WTC11 (cell line): ENCODE measurements at regions not wholly inside any gene's neighbourhood (a gene's known extent, or its start where the extent isn't known, plus 50 kb on each side); places are given as distances from the start of the nearest gene placed in this dataset.

Source experiments
- ATAC-seq: fragments of 200-7000 bp; cut with Tn5 transposase; 2 replicates; pipeline ENCODE4 v1.10.0; 2021; ENCODE audit warnings: mild to moderate bottlenecking, moderate library complexity
- CTCF ChIA-PET: fragments of 300-600 bp; sonication (Branson Sonifier 250); formaldehyde crosslinking; loops from one replicate; lab custom pipeline; 2021; ENCODE audit warnings: antibody characterized with exemption; lab: Charles Lee
- POLR2A ChIA-PET: fragments of 350-600 bp; sonication (Branson Sonifier 250); formaldehyde crosslinking; loops from one replicate; lab custom pipeline; 2021; ENCODE audit warnings: antibody characterized with exemption; lab: Charles Lee
- DNase-seq: peaks from one replicate; pipeline ENCODE4 v3.0.0; 2021; ENCODE audit warnings: low spot score
- H3K27ac Mint-ChIP-seq: 2 replicates; pipeline ENCODE4 v1.8.0; 2021; ENCODE audit warnings: mixed read lengths
- H3K27me3 Mint-ChIP-seq: 2 replicates; pipeline ENCODE4 v1.8.0; 2021; ENCODE audit warnings: low read depth, mild to moderate bottlenecking, moderate library complexity, mixed read lengths
- H3K36me3 Mint-ChIP-seq: 2 replicates; pipeline ENCODE4 v1.8.0; 2021; ENCODE audit warnings: mixed read lengths
- H3K4me1 Mint-ChIP-seq: 2 replicates; pipeline ENCODE4 v1.8.0; 2022; ENCODE audit warnings: mixed read lengths
- H3K4me3 Mint-ChIP-seq: 2 replicates; pipeline ENCODE4 v1.8.0; 2021; ENCODE audit warnings: mild to moderate bottlenecking, moderate library complexity, mixed read lengths
- H3K9me3 Mint-ChIP-seq: 2 replicates; pipeline ENCODE4 v1.8.0; 2021; ENCODE audit warnings: mixed read lengths
- CBFB ChIP-seq: sonication (generic); formaldehyde crosslinking; IDR thresholded peaks from 2 replicates; pipeline ENCODE4 v1.8.1; 2022; ENCODE audit warnings: mild to moderate bottlenecking, low read depth, missing genetic modification reagents
- CREM ChIP-seq: sonication (generic); formaldehyde crosslinking; IDR thresholded peaks from 2 replicates; pipeline ENCODE4 v1.8.1; 2022; ENCODE audit warnings: mild to moderate bottlenecking, missing genetic modification reagents, moderate library complexity
- GABPB1 ChIP-seq: sonication (generic); formaldehyde crosslinking; IDR thresholded peaks from 2 replicates; pipeline ENCODE4 v1.8.1; 2023; ENCODE audit warnings: mild to moderate bottlenecking, missing genetic modification reagents
- HMGA2 ChIP-seq: fragments of 250-450 bp; sonication (Bioruptor Pico); IDR thresholded peaks from 2 replicates; pipeline ENCODE4 v1.4.0; 2021; ENCODE audit warnings: mild to moderate bottlenecking, moderate library complexity
- IRF2 ChIP-seq: sonication (generic); formaldehyde crosslinking; IDR thresholded peaks from 2 replicates; pipeline ENCODE4 v1.8.0; 2022; ENCODE audit warnings: low read depth, missing genetic modification reagents, borderline replicate concordance
- KAT7 ChIP-seq: sonication (generic); formaldehyde crosslinking; IDR thresholded peaks from 2 replicates; pipeline ENCODE4 v1.8.1; 2023; ENCODE audit warnings: missing genetic modification reagents, mild to moderate bottlenecking, borderline replicate concordance
- MXD4 ChIP-seq: fragments of 250-450 bp; sonication (Bioruptor Pico); IDR thresholded peaks from 2 replicates; pipeline ENCODE4 v1.8.0; 2021; ENCODE audit warnings: mild to moderate bottlenecking, moderate library complexity, borderline replicate concordance
- MYBL2 ChIP-seq: sonication (generic); formaldehyde crosslinking; IDR thresholded peaks from 2 replicates; pipeline ENCODE4 v1.8.1; 2023; ENCODE audit warnings: mild to moderate bottlenecking, moderate library complexity, missing genetic modification reagents
- NFE2L1 ChIP-seq: sonication (generic); formaldehyde crosslinking; IDR thresholded peaks from 2 replicates; pipeline ENCODE4 v1.8.1; 2023; ENCODE audit warnings: missing genetic modification reagents
- SOX15 ChIP-seq: fragments of 250-450 bp; sonication (Bioruptor Pico); IDR thresholded peaks from 2 replicates; pipeline ENCODE4 v1.9.0; 2021; ENCODE audit warnings: mild to moderate bottlenecking
- SP1 ChIP-seq: sonication (generic); formaldehyde crosslinking; conservative IDR thresholded peaks from 2 replicates; pipeline ENCODE4 v1.8.1; 2022; ENCODE audit warnings: missing genetic modification reagents
- TCF7 ChIP-seq: sonication (generic); formaldehyde crosslinking; IDR thresholded peaks from 2 replicates; pipeline ENCODE4 v1.8.0; 2022; ENCODE audit warnings: mild to moderate bottlenecking, low read depth, missing genetic modification reagents, moderate library complexity
- TEAD4 ChIP-seq: sonication (generic); formaldehyde crosslinking; IDR thresholded peaks from 2 replicates; pipeline ENCODE4 v1.8.0; 2022; ENCODE audit warnings: mild to moderate bottlenecking, missing genetic modification reagents
- TP53 ChIP-seq: sonication (generic); formaldehyde crosslinking; IDR thresholded peaks from 2 replicates; pipeline ENCODE4 v1.8.1; 2023; ENCODE audit warnings: mild to moderate bottlenecking, missing genetic modification reagents
- ZNF138 ChIP-seq: sonication (generic); formaldehyde crosslinking; conservative IDR thresholded peaks from 2 replicates; pipeline ENCODE4 v1.8.1; 2022; ENCODE audit warnings: mild to moderate bottlenecking, moderate library complexity, missing genetic modification reagents
- TF ChIP-seq, protein P1 (sequence below): fragments of 250-450 bp; sonication (Bioruptor Pico); IDR thresholded peaks from 2 replicates; pipeline ENCODE4 v1.8.0; 2021; ENCODE audit warnings: mild to moderate bottlenecking
- TF ChIP-seq, protein P2 (sequence below): sonication (generic); formaldehyde crosslinking; conservative IDR thresholded peaks from 2 replicates; pipeline ENCODE4 v1.8.1; 2023; ENCODE audit warnings: mild to moderate bottlenecking, low read depth, missing genetic modification reagents, moderate library complexity
- TF ChIP-seq, protein P3 (sequence below): sonication (generic); formaldehyde crosslinking; IDR thresholded peaks from 2 replicates; pipeline ENCODE4 v1.8.1; 2022; ENCODE audit warnings: low read depth, mild to moderate bottlenecking, moderate library complexity, missing genetic modification reagents, borderline replicate concordance
- TF ChIP-seq, protein P4 (sequence below): sonication (generic); formaldehyde crosslinking; IDR thresholded peaks from 2 replicates; pipeline ENCODE4 v1.8.0; 2022; ENCODE audit warnings: mild to moderate bottlenecking, missing genetic modification reagents
- TF ChIP-seq, protein P5 (sequence below): sonication (generic); formaldehyde crosslinking; IDR thresholded peaks from 2 replicates; pipeline ENCODE4 v1.8.0; 2023; ENCODE audit warnings: mild to moderate bottlenecking, missing genetic modification reagents
- TF ChIP-seq, protein P6 (sequence below): sonication (generic); formaldehyde crosslinking; IDR thresholded peaks from 2 replicates; pipeline ENCODE4 v1.8.1; 2022; ENCODE audit warnings: mild to moderate bottlenecking, moderate library complexity, missing genetic modification reagents

DNA sequence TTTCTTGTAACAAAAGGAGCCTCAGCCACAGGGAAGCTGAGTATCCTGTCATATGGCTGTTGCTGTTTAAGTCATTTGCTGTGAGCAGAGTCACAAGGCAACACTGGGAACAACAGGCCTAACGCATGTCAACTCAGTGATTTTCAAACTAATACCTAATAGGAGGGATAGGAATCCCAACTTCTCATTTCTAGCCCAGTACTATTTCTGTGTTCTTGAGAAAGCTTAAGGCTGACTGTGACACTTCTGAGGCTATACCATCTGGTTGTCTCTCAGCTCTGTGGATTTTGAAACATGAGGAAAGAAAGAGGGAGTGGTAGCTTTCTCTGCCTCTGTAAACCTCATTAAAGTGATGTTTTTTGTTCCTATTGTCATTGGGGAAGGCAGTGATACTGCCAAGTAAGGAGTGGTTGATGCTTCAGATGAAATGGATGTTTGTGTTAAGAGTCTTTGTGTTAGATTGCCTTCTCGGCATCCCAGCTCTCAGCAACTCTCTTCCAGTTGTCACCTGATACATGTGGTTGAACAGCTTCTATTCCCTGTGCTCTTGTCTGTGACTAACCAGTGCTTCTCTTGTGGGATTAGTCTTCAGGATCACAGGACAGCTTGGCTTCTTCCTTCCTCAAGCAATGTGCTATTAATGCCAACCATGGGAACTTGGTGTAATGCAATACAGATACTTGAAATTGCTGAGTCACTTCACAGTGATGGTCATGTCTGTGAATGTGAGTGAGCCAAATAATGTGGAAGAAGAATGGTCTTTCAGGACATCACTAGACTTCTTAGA is 166.8 kb upstream of the IVNS1ABP start:
- POLR2A ChIA-PET: no interaction called here

DNA sequence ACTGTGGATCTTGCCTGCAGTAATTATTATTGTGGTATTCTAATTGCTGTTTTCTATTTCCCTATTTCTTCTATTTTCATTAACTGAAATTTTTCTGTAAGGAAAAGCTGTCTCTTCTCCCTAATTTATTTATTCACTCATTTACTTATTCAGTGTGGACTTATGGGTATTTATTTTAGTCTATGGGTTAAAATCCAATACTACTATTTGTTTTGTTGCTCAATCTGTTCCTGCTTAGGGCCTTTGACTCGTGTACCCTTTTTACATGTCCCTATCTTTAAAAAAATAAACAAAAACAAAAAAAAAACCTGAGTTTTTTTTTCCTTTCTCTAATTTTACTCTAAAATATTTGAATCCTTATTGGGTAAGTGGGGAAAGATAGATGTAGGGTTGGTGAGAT is 166.2 kb upstream of the IVNS1ABP start:
- POLR2A ChIA-PET: no interaction called here

More for the DNA sequence above, 166.8 kb upstream of the IVNS1ABP start:
- Mint-ChIP-seq H3K36me3 (no peaks in the 10 kb centered on the region), H3K4me3 (no peak overlapping the region), H3K27ac (peak overlapping the region; percentile 8; the same call in 1 of the 2 replicates), H3K27me3 (peaks cover 2% of the 10 kb centered on the region; the same call in 1 of the 2 replicates), H3K4me1 (peaks cover 23% of the 10 kb centered on the region), H3K9me3 (peaks cover 19% of the 10 kb centered on the region)
- CTCF ChIA-PET: interaction anchor here (1.3 kb wide), 1 partner anchor 112 kb away, joined by 5 read pairs; no protein-coding TSS in a partner anchor
- no peak for DNase-seq
- TF ChIP-seq NFE2L1 (CRISPR knock-in tag): peak; percentile 53; the same call in 1 of the 2 replicates
- TF ChIP-seq, protein P1, sequence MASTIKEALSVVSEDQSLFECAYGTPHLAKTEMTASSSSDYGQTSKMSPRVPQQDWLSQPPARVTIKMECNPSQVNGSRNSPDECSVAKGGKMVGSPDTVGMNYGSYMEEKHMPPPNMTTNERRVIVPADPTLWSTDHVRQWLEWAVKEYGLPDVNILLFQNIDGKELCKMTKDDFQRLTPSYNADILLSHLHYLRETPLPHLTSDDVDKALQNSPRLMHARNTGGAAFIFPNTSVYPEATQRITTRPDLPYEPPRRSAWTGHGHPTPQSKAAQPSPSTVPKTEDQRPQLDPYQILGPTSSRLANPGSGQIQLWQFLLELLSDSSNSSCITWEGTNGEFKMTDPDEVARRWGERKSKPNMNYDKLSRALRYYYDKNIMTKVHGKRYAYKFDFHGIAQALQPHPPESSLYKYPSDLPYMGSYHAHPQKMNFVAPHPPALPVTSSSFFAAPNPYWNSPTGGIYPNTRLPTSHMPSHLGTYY: no peak
- TF ChIP-seq SP1 (CRISPR knock-in tag): no peak
- ATAC-seq: peak; percentile 49

DNA sequence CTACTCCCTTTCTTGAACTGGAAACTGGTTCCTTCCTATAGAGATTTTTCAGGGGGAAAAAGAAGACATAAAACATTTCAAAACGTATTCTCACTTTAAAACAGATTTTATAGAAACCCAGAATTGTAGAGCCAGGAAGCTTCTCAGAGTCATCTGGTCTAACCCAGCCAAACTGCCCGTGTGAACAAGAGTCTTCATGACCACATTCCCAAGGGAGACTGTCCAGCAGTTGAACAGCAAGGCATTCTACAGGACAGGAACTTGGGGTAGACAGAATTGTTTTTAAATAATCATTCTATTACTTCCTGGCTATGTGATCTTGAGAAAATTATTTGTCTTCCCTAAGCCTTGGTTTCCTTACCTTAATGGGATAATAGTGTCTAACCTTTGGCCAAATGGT is 163.5 kb upstream of the IVNS1ABP start:
- Mint-ChIP-seq H3K36me3 (no peaks in the 10 kb centered on the region), H3K9me3 (peaks cover 9% of the 10 kb centered on the region)
- CTCF ChIA-PET: no interaction called here
- TF ChIP-seq ZNF138 (no peak), TCF7 (no peak), HMGA2 (CRISPR knock-in tag) (no peak), CBFB (CRISPR knock-in tag) (no peak), MYBL2 (no peak), TEAD4 (CRISPR knock-in tag) (no peak), TP53 (no peak), GABPB1 (CRISPR knock-in tag) (no peak), KAT7 (CRISPR knock-in tag) (no peak), MXD4 (CRISPR knock-in tag) (no peak)
- TF ChIP-seq, protein P2, sequence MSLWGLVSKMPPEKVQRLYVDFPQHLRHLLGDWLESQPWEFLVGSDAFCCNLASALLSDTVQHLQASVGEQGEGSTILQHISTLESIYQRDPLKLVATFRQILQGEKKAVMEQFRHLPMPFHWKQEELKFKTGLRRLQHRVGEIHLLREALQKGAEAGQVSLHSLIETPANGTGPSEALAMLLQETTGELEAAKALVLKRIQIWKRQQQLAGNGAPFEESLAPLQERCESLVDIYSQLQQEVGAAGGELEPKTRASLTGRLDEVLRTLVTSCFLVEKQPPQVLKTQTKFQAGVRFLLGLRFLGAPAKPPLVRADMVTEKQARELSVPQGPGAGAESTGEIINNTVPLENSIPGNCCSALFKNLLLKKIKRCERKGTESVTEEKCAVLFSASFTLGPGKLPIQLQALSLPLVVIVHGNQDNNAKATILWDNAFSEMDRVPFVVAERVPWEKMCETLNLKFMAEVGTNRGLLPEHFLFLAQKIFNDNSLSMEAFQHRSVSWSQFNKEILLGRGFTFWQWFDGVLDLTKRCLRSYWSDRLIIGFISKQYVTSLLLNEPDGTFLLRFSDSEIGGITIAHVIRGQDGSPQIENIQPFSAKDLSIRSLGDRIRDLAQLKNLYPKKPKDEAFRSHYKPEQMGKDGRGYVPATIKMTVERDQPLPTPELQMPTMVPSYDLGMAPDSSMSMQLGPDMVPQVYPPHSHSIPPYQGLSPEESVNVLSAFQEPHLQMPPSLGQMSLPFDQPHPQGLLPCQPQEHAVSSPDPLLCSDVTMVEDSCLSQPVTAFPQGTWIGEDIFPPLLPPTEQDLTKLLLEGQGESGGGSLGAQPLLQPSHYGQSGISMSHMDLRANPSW: no peak
- TF ChIP-seq, protein P3, sequence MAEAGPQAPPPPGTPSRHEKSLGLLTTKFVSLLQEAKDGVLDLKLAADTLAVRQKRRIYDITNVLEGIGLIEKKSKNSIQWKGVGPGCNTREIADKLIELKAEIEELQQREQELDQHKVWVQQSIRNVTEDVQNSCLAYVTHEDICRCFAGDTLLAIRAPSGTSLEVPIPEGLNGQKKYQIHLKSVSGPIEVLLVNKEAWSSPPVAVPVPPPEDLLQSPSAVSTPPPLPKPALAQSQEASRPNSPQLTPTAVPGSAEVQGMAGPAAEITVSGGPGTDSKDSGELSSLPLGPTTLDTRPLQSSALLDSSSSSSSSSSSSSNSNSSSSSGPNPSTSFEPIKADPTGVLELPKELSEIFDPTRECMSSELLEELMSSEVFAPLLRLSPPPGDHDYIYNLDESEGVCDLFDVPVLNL (CRISPR knock-in tag): no peak
- TF ChIP-seq, protein P4, sequence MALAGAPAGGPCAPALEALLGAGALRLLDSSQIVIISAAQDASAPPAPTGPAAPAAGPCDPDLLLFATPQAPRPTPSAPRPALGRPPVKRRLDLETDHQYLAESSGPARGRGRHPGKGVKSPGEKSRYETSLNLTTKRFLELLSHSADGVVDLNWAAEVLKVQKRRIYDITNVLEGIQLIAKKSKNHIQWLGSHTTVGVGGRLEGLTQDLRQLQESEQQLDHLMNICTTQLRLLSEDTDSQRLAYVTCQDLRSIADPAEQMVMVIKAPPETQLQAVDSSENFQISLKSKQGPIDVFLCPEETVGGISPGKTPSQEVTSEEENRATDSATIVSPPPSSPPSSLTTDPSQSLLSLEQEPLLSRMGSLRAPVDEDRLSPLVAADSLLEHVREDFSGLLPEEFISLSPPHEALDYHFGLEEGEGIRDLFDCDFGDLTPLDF (CRISPR knock-in tag): no peak

More for the DNA sequence above, 166.2 kb upstream of the IVNS1ABP start:
- Mint-ChIP-seq H3K27ac (no peak overlapping the region), H3K36me3 (no peaks in the 10 kb centered on the region), H3K27me3 (peaks cover 2% of the 10 kb centered on the region; the same call in 1 of the 2 replicates), H3K4me1 (peaks cover 19% of the 10 kb centered on the region), H3K9me3 (peaks cover 19% of the 10 kb centered on the region), H3K4me3 (no peak overlapping the region)
- TF ChIP-seq, protein P5, sequence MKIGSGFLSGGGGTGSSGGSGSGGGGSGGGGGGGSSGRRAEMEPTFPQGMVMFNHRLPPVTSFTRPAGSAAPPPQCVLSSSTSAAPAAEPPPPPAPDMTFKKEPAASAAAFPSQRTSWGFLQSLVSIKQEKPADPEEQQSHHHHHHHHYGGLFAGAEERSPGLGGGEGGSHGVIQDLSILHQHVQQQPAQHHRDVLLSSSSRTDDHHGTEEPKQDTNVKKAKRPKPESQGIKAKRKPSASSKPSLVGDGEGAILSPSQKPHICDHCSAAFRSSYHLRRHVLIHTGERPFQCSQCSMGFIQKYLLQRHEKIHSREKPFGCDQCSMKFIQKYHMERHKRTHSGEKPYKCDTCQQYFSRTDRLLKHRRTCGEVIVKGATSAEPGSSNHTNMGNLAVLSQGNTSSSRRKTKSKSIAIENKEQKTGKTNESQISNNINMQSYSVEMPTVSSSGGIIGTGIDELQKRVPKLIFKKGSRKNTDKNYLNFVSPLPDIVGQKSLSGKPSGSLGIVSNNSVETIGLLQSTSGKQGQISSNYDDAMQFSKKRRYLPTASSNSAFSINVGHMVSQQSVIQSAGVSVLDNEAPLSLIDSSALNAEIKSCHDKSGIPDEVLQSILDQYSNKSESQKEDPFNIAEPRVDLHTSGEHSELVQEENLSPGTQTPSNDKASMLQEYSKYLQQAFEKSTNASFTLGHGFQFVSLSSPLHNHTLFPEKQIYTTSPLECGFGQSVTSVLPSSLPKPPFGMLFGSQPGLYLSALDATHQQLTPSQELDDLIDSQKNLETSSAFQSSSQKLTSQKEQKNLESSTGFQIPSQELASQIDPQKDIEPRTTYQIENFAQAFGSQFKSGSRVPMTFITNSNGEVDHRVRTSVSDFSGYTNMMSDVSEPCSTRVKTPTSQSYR (CRISPR knock-in tag): no peak
- no peak for TF ChIP-seq SOX15 (CRISPR knock-in tag)
- no peak for TF ChIP-seq CREM
- no peak for TF ChIP-seq IRF2 (CRISPR knock-in tag)
- TF ChIP-seq, protein P6, sequence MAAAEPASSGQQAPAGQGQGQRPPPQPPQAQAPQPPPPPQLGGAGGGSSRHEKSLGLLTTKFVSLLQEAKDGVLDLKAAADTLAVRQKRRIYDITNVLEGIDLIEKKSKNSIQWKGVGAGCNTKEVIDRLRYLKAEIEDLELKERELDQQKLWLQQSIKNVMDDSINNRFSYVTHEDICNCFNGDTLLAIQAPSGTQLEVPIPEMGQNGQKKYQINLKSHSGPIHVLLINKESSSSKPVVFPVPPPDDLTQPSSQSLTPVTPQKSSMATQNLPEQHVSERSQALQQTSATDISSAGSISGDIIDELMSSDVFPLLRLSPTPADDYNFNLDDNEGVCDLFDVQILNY: no peak
- TF ChIP-seq NFE2L1 (CRISPR knock-in tag): no peak
- TF ChIP-seq KAT7 (CRISPR knock-in tag): no peak
- ATAC-seq (no peak), DNase-seq (no peak)
- CTCF ChIA-PET: interaction anchor here (1.3 kb wide), 1 partner anchor 113 kb away, joined by 5 read pairs; no protein-coding TSS in a partner anchor

More for the DNA sequence above, 163.5 kb upstream of the IVNS1ABP start:
- POLR2A ChIA-PET: no interaction called here
- H3K4me1 Mint-ChIP-seq: peaks cover 19% of the 10 kb centered on the region
- no peak overlapping the region for H3K27ac Mint-ChIP-seq
- DNase-seq (no peak), ATAC-seq (no peak)
- no peak overlapping the region for H3K4me3 Mint-ChIP-seq
- no peaks in the 10 kb centered on the region for H3K27me3 Mint-ChIP-seq
